ACC112 (cell line): ENCODE measurements at regions not wholly inside any gene's neighbourhood (a gene's known extent, or its start where the extent isn't known, plus 50 kb on each side); places are given as distances from the start of the nearest gene placed in this dataset.

Experiments
- H2AFZ ChIP-seq: fragments of 200-600 bp; sonication (generic); one replicate; pipeline ENCODE4 v1.6.0; 2017; ENCODE audit warnings: antibody characterized with exemption, low read length; ENCODE audit not compliant: unreplicated experiment
- H3K27ac ChIP-seq: fragments of 200-600 bp; sonication (generic); 2 replicates; pipeline ENCODE4 v1.5.1; 2014; ENCODE audit warnings: low read depth, mild to moderate bottlenecking, antibody characterized with exemption, low read length, moderate library complexity
- H3K27me3 ChIP-seq: fragments of 200-600 bp; sonication (generic); 2 replicates; pipeline ENCODE4 v1.6.1; 2014; ENCODE audit warnings: mild to moderate bottlenecking, antibody characterized with exemption, low read length, moderate library complexity, mixed read lengths; ENCODE audit not compliant: insufficient read depth
- H3K36me3 ChIP-seq: fragments of 200-600 bp; sonication (generic); 2 replicates; pipeline ENCODE4 v1.6.1; 2016; ENCODE audit warnings: mild to moderate bottlenecking, antibody characterized with exemption, low read length, moderate library complexity, mixed read lengths; ENCODE audit not compliant: insufficient read depth
- H3K4me1 ChIP-seq: fragments of 200-600 bp; sonication (generic); one replicate; pipeline ENCODE4 v1.6.1; 2016; ENCODE audit warnings: low read length, mixed read lengths; ENCODE audit not compliant: insufficient read depth, unreplicated experiment, control insufficient read depth
- H3K4me3 ChIP-seq: fragments of 200-600 bp; sonication (generic); 2 replicates; pipeline ENCODE4 v1.5.1; 2014; ENCODE audit warnings: mild to moderate bottlenecking, low read depth, low read length
- H3K79me2 ChIP-seq: fragments of 200-600 bp; sonication (generic); one replicate; pipeline ENCODE4 v1.6.0; 2016; ENCODE audit warnings: low read length; ENCODE audit not compliant: control insufficient read depth, unreplicated experiment, insufficient read depth

DNA sequence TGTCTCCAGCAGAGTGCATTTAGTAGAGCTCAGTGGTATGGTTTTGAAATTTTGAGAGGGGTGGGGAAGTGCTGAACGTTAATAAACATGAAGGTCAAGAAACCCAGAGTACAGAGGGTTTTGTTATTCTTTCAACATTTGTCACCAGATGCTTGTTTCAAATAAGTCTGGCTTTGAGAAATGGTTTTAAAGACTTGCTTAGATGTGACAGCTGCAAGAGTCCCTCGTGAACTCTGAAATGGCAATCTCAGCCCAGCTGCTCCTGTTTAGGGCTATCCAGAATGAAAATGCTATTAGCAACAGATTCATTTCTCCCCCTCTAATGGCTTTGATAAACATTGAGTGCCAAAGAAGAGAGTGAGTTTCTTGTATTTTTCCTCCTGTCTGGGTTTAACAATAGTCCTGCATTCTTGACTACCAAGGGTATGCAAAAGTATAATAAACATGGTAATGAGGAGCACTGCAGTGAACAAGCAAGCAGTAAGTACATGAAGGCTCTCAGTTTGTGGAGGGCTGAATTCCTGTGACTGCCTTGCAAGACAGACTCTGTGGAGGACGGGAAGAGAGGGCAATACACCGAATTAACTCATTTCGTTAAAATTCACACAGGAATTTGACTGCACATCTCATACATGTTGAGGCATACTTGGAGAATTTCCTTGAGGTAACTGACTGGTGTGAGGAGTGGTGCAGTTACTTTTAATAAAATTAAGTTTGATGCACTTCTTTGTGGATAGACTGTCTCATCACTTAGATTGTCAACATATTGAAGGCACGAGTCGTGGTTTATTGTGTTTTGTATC, 490.9 kb downstream of the REEP3 start:
- no peaks in the 10 kb centered on the region for H3K36me3 ChIP-seq
- no peak overlapping the region for H3K4me3 ChIP-seq
- no peak overlapping the region for H2AFZ ChIP-seq
- H3K79me2 ChIP-seq, result no peaks in the 10 kb centered on the region
- no peaks in the 10 kb centered on the region for H3K27me3 ChIP-seq
- no peak overlapping the region for H3K27ac ChIP-seq
- no peaks in the 10 kb centered on the region for H3K4me1 ChIP-seq

DNA sequence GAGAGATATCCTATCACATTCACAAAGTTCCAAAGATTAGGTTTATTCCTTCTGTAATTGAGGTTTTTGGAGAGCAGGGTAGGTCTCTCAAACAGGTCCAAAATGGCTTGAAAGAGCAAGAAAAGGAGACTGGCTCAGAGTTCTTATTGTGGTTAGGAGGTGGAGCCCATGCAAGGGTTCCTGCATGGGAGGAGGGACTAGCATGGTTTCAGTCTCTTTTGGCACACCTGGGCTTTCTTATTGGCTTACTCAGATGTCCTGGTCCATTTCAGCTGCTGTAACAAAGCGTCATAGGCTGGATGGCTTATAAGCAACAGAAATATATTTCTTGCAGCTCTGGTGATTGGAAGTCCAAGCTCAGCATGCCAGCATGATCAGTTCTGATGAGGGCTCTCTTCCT, 493.1 kb downstream of the REEP3 start:
- H3K79me2 ChIP-seq, result no peaks in the 10 kb centered on the region
- no peaks in the 10 kb centered on the region for H3K27me3 ChIP-seq
- H3K27ac ChIP-seq, result no peak overlapping the region
- H3K4me1 ChIP-seq, result no peaks in the 10 kb centered on the region
- H2AFZ ChIP-seq, result no peak overlapping the region
- no peaks in the 10 kb centered on the region for H3K36me3 ChIP-seq
- no peak overlapping the region for H3K4me3 ChIP-seq

DNA sequence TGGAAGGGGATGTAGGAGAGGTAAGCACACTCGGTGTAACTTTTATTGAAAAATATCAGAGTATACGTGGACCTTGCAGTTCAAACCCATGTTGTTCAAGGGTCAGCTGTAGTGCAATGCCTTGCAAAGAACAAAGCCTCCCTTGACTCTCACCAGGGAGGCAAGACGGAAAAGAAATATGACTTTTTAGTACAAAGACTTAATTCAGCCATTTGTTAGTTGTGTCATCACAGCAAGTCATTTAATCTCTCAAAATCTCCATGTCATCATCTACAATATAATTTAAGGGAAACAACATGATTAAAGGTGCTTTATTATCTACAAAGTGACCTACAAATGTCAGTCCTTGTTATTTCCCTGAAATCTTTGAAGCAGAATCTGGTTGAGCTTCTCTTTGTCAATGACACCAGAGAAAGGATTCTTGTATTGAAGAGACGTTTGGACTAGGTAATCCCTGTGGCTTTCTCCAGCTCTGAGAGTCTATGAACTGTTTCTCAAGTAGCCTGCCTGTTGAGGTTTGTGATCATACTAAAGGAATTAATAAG, 502.8 kb downstream of the REEP3 start:
- Histone ChIP-seq H3K79me2 (no peaks in the 10 kb centered on the region), H3K27me3 (no peaks in the 10 kb centered on the region), H3K4me3 (no peak overlapping the region), H3K27ac (no peak overlapping the region), H2AFZ (no peak overlapping the region), H3K36me3 (no peaks in the 10 kb centered on the region), H3K4me1 (no peaks in the 10 kb centered on the region)

DNA sequence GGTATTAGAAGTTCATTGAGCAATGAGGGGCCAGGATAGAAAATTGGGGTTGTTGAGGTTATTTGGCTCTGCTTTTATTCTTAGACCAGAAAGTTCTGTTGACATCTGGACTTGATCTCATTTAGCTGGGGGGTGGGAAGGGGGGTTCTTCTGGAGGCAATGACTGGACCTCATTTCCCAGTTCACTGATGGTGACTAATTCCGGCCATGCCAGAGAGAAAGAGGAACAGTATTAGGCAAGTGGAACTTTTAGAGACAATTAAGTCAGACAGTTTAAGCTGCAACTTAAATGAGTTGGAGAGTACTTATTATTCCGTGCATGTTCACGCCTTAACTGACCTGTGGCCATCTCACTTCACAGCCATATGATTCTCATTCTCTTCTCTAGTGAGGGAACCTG, 512.5 kb downstream of the REEP3 start:
- no peaks in the 10 kb centered on the region for H3K79me2 ChIP-seq
- no peak overlapping the region for H2AFZ ChIP-seq
- peaks cover 31% of the 10 kb centered on the region for H3K27me3 ChIP-seq
- no peak overlapping the region for H3K4me3 ChIP-seq
- no peak overlapping the region for H3K27ac ChIP-seq
- H3K4me1 ChIP-seq, result no peaks in the 10 kb centered on the region
- no peaks in the 10 kb centered on the region for H3K36me3 ChIP-seq

DNA sequence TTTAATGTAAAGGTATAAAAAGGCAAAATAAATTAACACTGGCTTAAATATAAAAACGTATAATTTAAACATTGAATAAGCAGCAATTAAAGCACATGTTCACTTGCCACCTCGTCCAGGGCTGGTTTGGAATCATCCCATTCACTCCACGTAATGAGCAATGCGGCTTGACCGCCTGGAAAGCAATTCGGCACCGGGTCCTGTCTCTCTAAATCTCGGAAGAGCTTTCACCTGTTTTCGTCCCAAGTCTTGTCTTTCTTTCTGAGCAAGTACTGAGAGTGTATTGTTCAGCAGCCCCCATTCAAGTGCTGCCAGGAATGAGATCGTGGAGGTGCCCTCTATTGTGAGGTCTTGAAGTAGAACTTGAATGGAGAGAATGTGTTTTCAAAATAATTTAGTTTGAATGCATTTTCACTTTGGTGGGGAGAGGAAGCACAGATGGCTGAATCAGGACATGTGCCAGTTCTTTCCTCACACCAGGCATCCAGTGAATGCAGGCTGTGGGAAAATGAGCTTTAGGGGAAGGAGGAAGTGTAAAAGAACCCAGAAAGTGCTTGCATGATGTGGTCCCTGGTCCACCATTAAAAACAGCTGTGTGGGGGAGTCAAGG, 515.2 kb downstream of the REEP3 start:
- Histone ChIP-seq H3K4me3 (no peak overlapping the region), H3K27ac (no peak overlapping the region)

DNA sequence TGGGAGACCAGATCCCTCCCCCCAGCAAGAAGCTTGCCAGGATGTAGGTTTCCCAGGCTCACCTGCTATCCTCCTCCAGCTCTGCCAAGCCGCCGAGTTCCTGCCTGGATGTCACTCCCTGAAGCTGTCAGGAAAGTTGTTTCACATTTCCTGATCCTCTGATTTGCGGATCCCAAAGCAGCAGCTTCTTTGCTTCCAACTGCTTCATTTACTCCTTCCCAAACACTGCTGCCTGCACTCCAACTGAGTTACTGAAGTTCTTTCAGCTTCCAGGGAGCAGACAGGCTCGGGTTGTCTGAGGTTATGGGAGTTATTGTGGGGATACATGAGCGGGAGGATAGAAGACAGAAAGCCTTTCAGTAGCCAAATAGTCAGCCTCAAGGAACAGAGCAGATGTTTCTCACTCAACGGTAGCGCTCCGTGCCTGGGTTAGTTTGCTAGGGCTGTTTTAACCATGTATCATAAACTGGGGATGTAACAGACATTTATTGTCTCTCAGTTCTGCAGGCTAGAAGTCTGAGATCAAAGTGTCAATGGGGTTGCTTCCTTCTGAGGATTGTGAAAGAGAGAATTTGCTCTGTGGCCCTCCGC, 516.0 kb downstream of the REEP3 start:
- Histone ChIP-seq H2AFZ (no peak overlapping the region), H3K36me3 (no peaks in the 10 kb centered on the region), H3K27ac (no peak overlapping the region), H3K79me2 (no peaks in the 10 kb centered on the region), H3K4me3 (no peak overlapping the region), H3K27me3 (peaks cover 31% of the 10 kb centered on the region), H3K4me1 (no peaks in the 10 kb centered on the region)

More for the DNA sequence above, 515.2 kb downstream of the REEP3 start:
- Histone ChIP-seq H3K4me1 (no peaks in the 10 kb centered on the region), H3K79me2 (no peaks in the 10 kb centered on the region), H2AFZ (no peak overlapping the region), H3K36me3 (no peaks in the 10 kb centered on the region), H3K27me3 (peaks cover 31% of the 10 kb centered on the region)

DNA sequence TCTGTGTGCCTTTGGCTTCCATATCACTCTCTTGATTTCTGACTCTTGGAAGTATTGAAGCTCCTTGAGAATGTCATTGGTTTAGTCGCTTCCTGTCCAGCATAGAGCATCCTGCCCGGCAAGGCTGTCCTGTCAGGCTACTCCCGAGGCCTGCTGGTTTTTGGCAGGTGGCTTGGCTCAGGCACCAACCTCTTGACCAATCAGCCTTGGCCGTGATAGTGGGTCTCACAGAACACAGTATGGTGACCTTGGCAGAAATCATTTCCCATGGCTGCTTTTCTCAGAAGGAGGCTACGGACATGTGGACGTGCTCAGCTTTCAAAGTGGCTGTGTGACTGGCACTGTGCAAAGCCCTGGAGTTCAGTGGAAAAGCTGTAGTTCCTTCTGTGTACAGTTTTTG, 516.9 kb downstream of the REEP3 start:
- Histone ChIP-seq H2AFZ (no peak overlapping the region), H3K4me1 (no peaks in the 10 kb centered on the region), H3K36me3 (no peaks in the 10 kb centered on the region), H3K27ac (no peak overlapping the region), H3K79me2 (no peaks in the 10 kb centered on the region), H3K4me3 (no peak overlapping the region), H3K27me3 (peaks cover 31% of the 10 kb centered on the region)

DNA sequence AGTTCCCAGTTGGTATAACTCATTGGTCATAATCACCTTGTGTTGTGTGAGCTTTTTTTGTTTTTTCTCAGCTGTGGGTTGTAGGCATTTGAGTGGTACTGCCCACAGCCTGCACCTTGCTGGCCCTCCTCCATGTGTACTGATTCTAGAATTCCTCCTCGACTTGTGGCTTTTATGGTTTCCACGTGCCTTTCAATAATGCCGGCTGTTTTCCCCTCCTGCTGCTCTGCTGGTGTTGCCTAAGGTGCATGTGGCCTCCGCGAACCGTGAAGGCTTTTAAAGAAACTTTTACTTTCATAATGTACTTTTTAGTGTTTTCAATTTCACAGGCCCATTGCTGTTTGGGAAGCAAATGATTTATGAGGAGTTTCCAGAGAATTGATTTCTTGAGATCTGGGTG, 518.0 kb downstream of the REEP3 start:
- Histone ChIP-seq H3K27ac (no peak overlapping the region), H3K79me2 (no peaks in the 10 kb centered on the region), H3K4me1 (no peaks in the 10 kb centered on the region), H3K36me3 (no peaks in the 10 kb centered on the region), H3K4me3 (no peak overlapping the region), H3K27me3 (peaks cover 31% of the 10 kb centered on the region), H2AFZ (no peak overlapping the region)

DNA sequence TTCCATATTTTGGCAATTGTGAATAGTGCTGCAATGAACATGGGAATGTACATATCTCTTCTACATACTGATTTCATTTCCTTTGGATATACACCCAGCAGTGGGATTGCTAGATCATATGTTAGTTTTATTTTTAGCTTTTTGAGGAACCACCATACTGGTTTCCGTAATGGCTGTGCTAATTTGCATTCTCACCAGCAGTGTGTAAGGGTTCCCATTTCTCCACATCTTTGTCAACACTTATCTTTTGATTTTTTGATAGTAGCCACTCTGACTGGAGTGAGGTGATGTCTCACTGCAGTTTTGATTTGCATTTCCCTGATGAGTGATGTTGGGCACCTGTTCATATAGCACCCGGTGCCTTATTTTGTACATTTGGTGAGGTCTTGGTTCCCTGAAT, 519.6 kb downstream of the REEP3 start:
- Histone ChIP-seq H3K79me2 (no peaks in the 10 kb centered on the region), H2AFZ (no peak overlapping the region), H3K4me1 (no peaks in the 10 kb centered on the region), H3K27me3 (peaks cover 29% of the 10 kb centered on the region), H3K36me3 (no peaks in the 10 kb centered on the region), H3K4me3 (no peak overlapping the region), H3K27ac (no peak overlapping the region)

DNA sequence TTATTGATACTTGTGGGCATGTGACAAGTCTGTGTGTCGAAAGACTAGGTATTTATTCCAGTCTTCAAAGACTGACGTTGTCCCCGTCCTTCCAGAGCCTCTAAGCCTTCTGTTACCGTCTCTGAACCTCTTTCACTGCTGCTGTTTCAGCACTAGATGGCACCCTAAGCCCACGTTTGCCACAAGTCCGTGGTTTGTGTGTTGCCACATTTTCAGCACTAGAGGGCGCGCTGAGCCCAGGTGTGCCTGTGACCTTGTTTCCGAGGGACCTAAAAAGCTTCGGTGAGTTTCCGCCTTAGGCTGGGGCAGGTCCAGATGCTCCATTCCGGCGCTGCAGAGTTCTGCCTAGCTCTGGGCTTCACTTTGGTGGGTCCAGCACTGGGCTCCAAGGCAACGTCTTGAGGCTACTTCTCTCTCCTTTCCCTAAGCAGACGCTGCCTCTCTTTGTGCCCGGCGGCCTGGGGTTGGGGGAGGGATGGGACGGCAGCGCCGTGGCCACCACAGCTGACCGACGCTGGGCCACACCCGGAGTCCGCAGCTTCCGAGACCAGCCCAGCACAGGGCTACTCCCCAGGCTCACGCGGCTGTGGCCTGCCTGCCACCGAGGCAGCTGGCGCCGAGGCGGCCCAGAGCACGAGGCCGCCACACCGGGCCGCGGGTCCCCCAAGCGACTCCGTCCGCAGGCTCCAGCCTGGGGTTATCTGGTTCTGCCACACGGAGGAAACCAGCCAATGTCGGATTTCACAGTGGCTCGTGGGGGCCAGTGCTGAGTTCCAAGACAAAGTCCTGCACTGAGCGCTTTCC, 520.2 kb downstream of the REEP3 start:
- Histone ChIP-seq H3K27ac (no peak overlapping the region), H2AFZ (no peak overlapping the region), H3K4me3 (no peak overlapping the region), H3K27me3 (peaks cover 23% of the 10 kb centered on the region), H3K79me2 (no peaks in the 10 kb centered on the region), H3K36me3 (no peaks in the 10 kb centered on the region), H3K4me1 (no peaks in the 10 kb centered on the region)
